K562 (cell line): ENCODE measurements at regions not wholly inside any gene's neighbourhood (a gene's known extent, or its start where the extent isn't known, plus 50 kb on each side); places are given as distances from the start of the nearest gene placed in this dataset.
A peak's percentile ranks its signal among the peaks of the same experiment; 100 is the strongest.

Source experiments
- ATAC-seq: fragments of 200-7000 bp; cut with Tn5 transposase; 3 replicates; pipeline ENCODE4 v1.9.1; 2020; ENCODE audit warnings: moderate library complexity
- BruUV-seq: library from RNA; stranded (reverse); fragments of 400-500 nt; replicated peaks from 2 replicates; lab custom pipeline; 2021; lab: Mats Ljungman, UMichigan
- CTCF ChIA-PET: fragments of 300-600 bp; formaldehyde crosslinking; extraction: SDS; loops from one replicate; lab custom pipeline; 2021; ENCODE audit warnings: low intra/inter-chr PET ratio; lab: Yijun Ruan, JAX
- POLR2A ChIA-PET: fragments of 300-600, 350-650 bp; sonication (Branson Sonifier 250); formaldehyde crosslinking; extraction: SDS; loops from one replicate; lab custom pipeline; 2021; ENCODE audit warnings: antibody characterized with exemption, inconsistent platforms; lab: Yijun Ruan, JAX
- DNase-seq, 4 experiments: peaks; one replicate each; pipeline versions ENCODE4 v3.0.0 to v3.0.0-alpha.2; 2011 to 2018; ENCODE audit warnings: low spot score in 3 of 4, mixed read lengths in 3 of 4; ENCODE audit errors: extremely low read depth in 1 of 4
- FAIRE-seq: peaks from 2 replicates; lab custom pipeline; 2011; peaks lifted over from hg19 to GRCh38; lab: Jason Lieb, UNC
- H2AFZ ChIP-seq: 2 replicates; pipeline ENCODE4 v1.6.0; 2011; ENCODE audit warnings: low read depth, low read length, control low read depth, inconsistent platforms
- H3K27ac ChIP-seq: fragments of 200-600 bp; 3 replicates; pipeline ENCODE4 v1.8.0; 2011; ENCODE audit warnings: low read depth, mild to moderate bottlenecking, control low read depth, inconsistent platforms, low read length, moderate library complexity, mixed read lengths; ENCODE audit errors: extremely low read depth
- H3K27me3 ChIP-seq, 2 experiments: fragments of 300-600 bp in 1 of 2; 2 replicates in 1 of 2; 3 replicates in 1 of 2; pipeline versions ENCODE4 v1.6.0 to v1.8.0; 2011; ENCODE audit warnings: inconsistent platforms in 2 of 2, low read length in 2 of 2, mild to moderate bottlenecking in 1 of 2, mixed read lengths in 1 of 2, moderate library complexity in 1 of 2; ENCODE audit not compliant: control insufficient read depth in 2 of 2, insufficient read depth in 2 of 2
- H3K36me3 ChIP-seq: fragments of 300-600 bp; 3 replicates; pipeline ENCODE4 v1.8.0; 2011; ENCODE audit warnings: mild to moderate bottlenecking, low read length, inconsistent platforms; ENCODE audit not compliant: control insufficient read depth, insufficient read depth
- H3K4me1 ChIP-seq, 2 experiments: fragments of 200-600 bp in 1 of 2; replicated peaks in 1 of 2; 2 replicates in 1 of 2; 3 replicates in 1 of 2; pipeline versions ENCODE4 v1.5.1 to v1.8.0; 2011; ENCODE audit warnings: inconsistent platforms in 2 of 2, low read length in 2 of 2, mild to moderate bottlenecking in 1 of 2, mixed read lengths in 1 of 2, moderate library complexity in 1 of 2; ENCODE audit not compliant: control insufficient read depth in 2 of 2, insufficient read depth in 2 of 2
- H3K4me2 ChIP-seq: 2 replicates; pipeline ENCODE4 v1.6.1; 2011; ENCODE audit warnings: low read length, control low read depth, inconsistent platforms, mixed read lengths; ENCODE audit not compliant: insufficient read depth
- H3K4me3 ChIP-seq: fragments of 200-600 bp; sonication (generic), shearing (Covaris generic); 2 replicates; pipeline ENCODE4 v1.5.1; 2016; ENCODE audit warnings: control low read depth, inconsistent platforms
- H3K79me2 ChIP-seq: fragments of 200-600 bp; 3 replicates; pipeline ENCODE4 v1.8.0; 2011; ENCODE audit warnings: low read length, inconsistent platforms; ENCODE audit not compliant: control insufficient read depth, insufficient read depth
- H3K9ac ChIP-seq, 2 experiments: 2 replicates each; pipeline versions ENCODE4 v1.6.0 to v1.6.1; 2011; ENCODE audit warnings: low read depth in 2 of 2, low read length in 2 of 2, control low read depth in 1 of 2, inconsistent platforms in 1 of 2, mild to moderate bottlenecking in 1 of 2, mixed read lengths in 1 of 2; ENCODE audit not compliant: insufficient read depth in 1 of 2
- H3K9me1 ChIP-seq: one replicate; pipeline ENCODE4 v1.6.0; 2011; ENCODE audit warnings: inconsistent platforms, mild to moderate bottlenecking, low read length, moderate library complexity; ENCODE audit not compliant: control insufficient read depth, insufficient read depth
- H3K9me3 ChIP-seq: replicated peaks from 2 replicates; pipeline ENCODE4 v1.5.1; 2011; ENCODE audit warnings: low read depth, low read length, inconsistent platforms; ENCODE audit not compliant: control insufficient read depth, insufficient read depth
- H4K20me1 ChIP-seq: replicated peaks from 2 replicates; pipeline ENCODE4 v1.6.1; 2011; ENCODE audit warnings: low read length, inconsistent platforms, mixed read lengths; ENCODE audit not compliant: control insufficient read depth, insufficient read depth
- BRF1 ChIP-seq: IDR thresholded peaks from 3 replicates; pipeline ENCODE4 v1.6.1; 2011; ENCODE audit warnings: borderline replicate concordance, mild to moderate bottlenecking; ENCODE audit not compliant: insufficient read length; ENCODE audit errors: extremely low read depth
- MAFK ChIP-seq: IDR thresholded peaks from 2 replicates; pipeline ENCODE4 v1.6.1; 2011; ENCODE audit warnings: low read length, improper control_type of control experiment
- MLX ChIP-seq, 2 experiments: fragments of 450-650 bp in 1 of 2; sonication (generic) in 1 of 2; formaldehyde crosslinking; conservative IDR thresholded peaks; 2 replicates each; pipeline versions ENCODE4 v1.4.0 to v1.8.1; 2020 to 2022; ENCODE audit warnings: mild to moderate bottlenecking in 1 of 2, missing genetic modification reagents in 1 of 2
- NFE2 ChIP-seq: IDR thresholded peaks from 2 replicates; pipeline ENCODE4 v1.6.1; 2014; ENCODE audit warnings: antibody characterized with exemption, low read depth
- NFYB ChIP-seq: IDR thresholded peaks from 2 replicates; pipeline ENCODE4 v1.6.1; 2011; ENCODE audit warnings: mild to moderate bottlenecking, moderate library complexity; ENCODE audit not compliant: insufficient read length; ENCODE audit errors: extremely low read depth
- RBM25 ChIP-seq: fragments of 200-400 bp; formaldehyde crosslinking; IDR thresholded peaks from 2 replicates; pipeline ENCODE4 v1.6.1; 2018; ENCODE audit warnings: low read length, low read depth, moderate library complexity; ENCODE audit not compliant: severe bottlenecking
- WGBS: fragments of 100-300 bp; shearing (Covaris generic); methylation state at CpG from one replicate; pipeline ENCODE4 v1.1.6; 2016; ENCODE audit warnings: low coverage, mixed read lengths; ENCODE audit not compliant: insufficient coverage; ENCODE audit errors: missing lambda C conversion rate; 5-methylcytosine and 5-hydroxymethylcytosine counted together
- in situ Hi-C: fragments of 300-500 bp; cut with MboI; formaldehyde crosslinking; loops from 4 replicates; pipeline ENCODE4 v1.15.0; 2018; ENCODE audit warnings: inconsistent platforms, mixed read lengths
- intact Hi-C: fragments of 100-400 bp; cut with micrococcal nuclease; formaldehyde crosslinking; loops from 2 replicates; pipeline ENCODE4 v1.14.2; 2022

GRCh38 chr16:79814124-79814523, 213.6 kb upstream of the MAF start:
- H3K4me2 ChIP-seq, result no peak overlapping the region
- no peaks in the 10 kb centered on the region for H4K20me1 ChIP-seq
- no peaks in the 10 kb centered on the region for H3K79me2 ChIP-seq
- H2AFZ ChIP-seq, result no peak overlapping the region
- H3K27ac ChIP-seq, result no peak overlapping the region
- H3K9ac ChIP-seq, result no peak overlapping the region
- TF ChIP-seq BRF1 (no peak), NFE2 (0 out of 2 replicates have a peak, but pooled peaks have one; percentile 6)
- DNase-seq (no peak), FAIRE-seq (no peak), ATAC-seq (no peak)
- no peaks in the 10 kb centered on the region for H3K9me1 ChIP-seq
- no peaks in the 10 kb centered on the region for H3K36me3 ChIP-seq
- no peaks in the 10 kb centered on the region for H3K9me3 ChIP-seq
- ChIA-PET CTCF (no interaction called here), POLR2A (no interaction called here)
- intact Hi-C loops (no loop called here), in situ Hi-C loops (no loop called here)
- WGBS, result 34% methylated on average over 2 of the region's 2 CpGs
- BruUV-seq, result no TSS peak
- no peaks in the 10 kb centered on the region for H3K27me3 ChIP-seq
- no peak overlapping the region for H3K4me3 ChIP-seq
- H3K4me1 ChIP-seq, result peaks cover 0 to 8% of the 10 kb centered on the region in 2 experiments; a peak in 2 of 5 replicates

- ATAC-seq, result no peak
- no peaks in the 10 kb centered on the region for H4K20me1 ChIP-seq
- FAIRE-seq, result peak; percentile 46
- H3K27ac ChIP-seq, result no peak overlapping the region
- peaks cover 0 to 8% of the 10 kb centered on the region in 2 experiments; a peak in 2 of 5 replicates for H3K4me1 ChIP-seq
- ChIA-PET CTCF (no interaction called here), POLR2A (no interaction called here)
- H3K79me2 ChIP-seq, result no peaks in the 10 kb centered on the region
- H3K27me3 ChIP-seq, result no peaks in the 10 kb centered on the region
- no peak for DNase-seq
- no peak overlapping the region for H2AFZ ChIP-seq
- intact Hi-C loops (no loop called here), in situ Hi-C loops (no loop called here)
- H3K9ac ChIP-seq, result no peak overlapping the region
- no peak overlapping the region for H3K4me2 ChIP-seq
- no peak overlapping the region for H3K4me3 ChIP-seq
- no peaks in the 10 kb centered on the region for H3K36me3 ChIP-seq
- TF ChIP-seq NFYB, result no peak
- peak; percentile 25 for TF ChIP-seq RBM25
- TF ChIP-seq MAFK, result no peak
- TF ChIP-seq MLX (CRISPR knock-in tag; conservative IDR thresholded peaks at IDR 0.05), result no peak
- no TSS peak for BruUV-seq
- WGBS, result 3% methylated on average over 2 of the region's 2 CpGs
- H3K9me3 ChIP-seq, result no peaks in the 10 kb centered on the region
- no peaks in the 10 kb centered on the region for H3K9me1 ChIP-seq
These were observed 211.0 kb upstream of the MAF start for GRCh38 chr16:79811541-79811940.
